Esophagus mucosa (tissue), 1 donor: ENCODE measurements at regions not wholly inside any gene's neighbourhood (a gene's known extent, or its start where the extent isn't known, plus 50 kb on each side); places are given as distances from the start of the nearest gene placed in this dataset.

Experiments
- ATAC-seq: fragments of 200-7000 bp; cut with Tn5 transposase; one replicate; pipeline ENCODE4 v1.9.1; 2020
- donor health status: DM: yes; HTN: yes; CAD: no.

DNA sequence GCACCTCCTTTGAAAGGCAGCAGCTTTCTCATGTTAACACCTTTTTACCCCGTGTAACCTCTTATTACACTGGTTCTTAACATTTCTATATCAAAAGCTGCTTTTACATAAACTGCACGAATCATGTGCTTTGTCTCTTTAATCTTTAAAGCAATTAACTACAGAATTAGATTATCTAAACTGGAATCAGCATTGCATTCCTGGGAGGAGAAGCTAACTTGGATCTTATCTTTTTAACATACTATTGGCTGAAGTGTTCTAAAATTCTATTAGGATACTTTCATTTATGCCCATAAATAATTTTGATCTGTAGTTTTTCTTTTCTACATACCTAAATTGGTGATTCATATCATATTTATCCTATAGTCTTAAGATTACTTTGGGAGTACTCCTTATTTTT is 428.4 kb upstream of the IGFBP3 start:
- no peak for ATAC-seq

- ATAC-seq: no peak
Observed at GRCh38 chr7:46344533-46344932, 423.5 kb upstream of the IGFBP3 start.

DNA sequence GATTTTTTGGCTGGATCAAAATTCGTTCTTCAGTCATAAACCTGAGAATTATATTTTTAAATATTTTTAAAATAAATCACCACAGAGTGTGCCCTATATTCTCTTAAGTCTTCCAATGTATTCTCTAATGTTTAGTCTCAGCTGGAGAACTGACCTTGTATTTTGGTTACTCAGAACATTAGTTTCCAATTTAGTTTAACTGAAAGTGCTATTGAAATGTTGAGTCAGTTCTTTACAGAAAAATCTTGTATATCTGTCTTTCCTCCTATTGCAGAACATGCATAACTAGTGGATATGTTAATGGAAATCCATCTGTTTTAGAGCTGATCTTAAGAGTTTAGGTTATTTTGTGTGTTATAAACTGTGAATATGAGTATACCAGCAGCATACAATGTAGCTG is 422.7 kb upstream of the IGFBP3 start:
- ATAC-seq: no peak

GRCh38 chr7:46322937-46323336 is 401.9 kb upstream of the IGFBP3 start:
- no peak for ATAC-seq

- ATAC-seq: no peak
Observed at GRCh38 chr7:46321556-46322205, 400.6 kb upstream of the IGFBP3 start.

- no peak for ATAC-seq
Observed at GRCh38 chr7:46320956-46321355, 399.9 kb upstream of the IGFBP3 start.

GRCh38 chr7:46319841-46320240 is 398.8 kb upstream of the IGFBP3 start:
- ATAC-seq: no peak

- ATAC-seq: no peak
Observed at GRCh38 chr7:46318276-46318675, 397.2 kb upstream of the IGFBP3 start.

- no peak for ATAC-seq
Observed at GRCh38 chr7:46317256-46317655, 396.2 kb upstream of the IGFBP3 start.

GRCh38 chr7:46315891-46316290 is 394.8 kb upstream of the IGFBP3 start:
- no peak for ATAC-seq

DNA sequence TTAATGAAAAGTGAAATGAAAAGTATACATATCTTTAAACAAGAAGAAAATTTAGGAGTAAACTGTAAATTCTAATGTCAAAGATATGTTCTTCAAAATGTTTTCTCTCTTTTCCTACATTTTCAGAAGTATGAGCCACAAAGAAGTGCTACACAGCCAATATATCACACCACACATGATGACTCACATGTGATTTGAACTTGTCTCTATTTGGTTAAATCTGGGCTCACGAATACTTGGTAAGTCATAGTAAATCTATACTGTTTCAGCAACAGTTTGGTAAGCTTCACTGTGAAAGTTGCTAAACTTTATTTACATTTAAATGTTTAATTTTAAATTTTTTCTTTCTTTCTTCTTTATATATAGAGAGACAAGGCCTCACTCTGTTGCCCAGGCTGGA is 380.6 kb upstream of the IGFBP3 start:
- no peak for ATAC-seq

- ATAC-seq: no peak
Observed at GRCh38 chr7:46297515-46297914, 376.4 kb upstream of the IGFBP3 start.

DNA sequence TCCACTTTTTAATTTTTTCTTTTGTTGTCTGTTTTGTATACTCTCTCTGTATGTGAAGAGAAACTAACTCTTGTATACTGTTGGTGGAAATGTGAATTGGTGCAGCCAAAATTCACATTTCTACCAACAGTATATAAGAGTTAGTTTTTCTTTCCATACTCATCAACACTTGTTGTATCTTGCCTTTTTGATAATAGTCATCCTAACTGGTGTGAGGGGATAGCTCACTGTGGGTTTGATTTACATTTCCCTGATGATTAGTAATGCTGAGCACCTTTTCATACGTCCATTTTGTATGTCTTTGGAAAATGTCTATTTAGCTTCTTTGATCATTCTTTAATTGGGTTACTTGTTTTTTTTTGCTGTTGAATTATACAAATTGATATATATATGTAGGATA is 375.5 kb upstream of the IGFBP3 start:
- no peak for ATAC-seq

DNA sequence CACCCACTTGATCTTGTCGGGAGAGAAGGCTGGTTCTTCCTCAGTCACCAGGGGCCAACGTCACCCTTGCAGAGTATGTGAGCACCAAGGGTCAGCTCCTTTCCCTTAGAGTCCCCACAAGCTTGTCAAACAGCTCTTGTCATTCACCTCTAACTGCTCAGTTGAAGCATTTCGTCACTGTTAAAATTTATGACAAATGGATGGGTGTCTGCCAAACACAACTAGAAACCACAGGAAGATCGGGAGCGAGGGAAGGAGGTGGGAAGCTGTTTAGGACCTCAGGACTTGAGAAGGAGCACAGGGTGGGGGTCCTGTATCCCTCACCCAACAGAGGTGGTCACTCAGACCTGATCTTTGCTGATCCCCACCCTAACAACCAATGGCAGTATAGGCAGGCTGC is 373.3 kb upstream of the IGFBP3 start:
- no peak for ATAC-seq

- no peak for ATAC-seq
Observed at GRCh38 chr7:46292741-46293140, 371.7 kb upstream of the IGFBP3 start.

GRCh38 chr7:46291601-46292150 is 370.6 kb upstream of the IGFBP3 start:
- peak; percentile 91 for ATAC-seq

GRCh38 chr7:46291050-46291438 is 370.0 kb upstream of the IGFBP3 start:
- peak; percentile 75 for ATAC-seq

DNA sequence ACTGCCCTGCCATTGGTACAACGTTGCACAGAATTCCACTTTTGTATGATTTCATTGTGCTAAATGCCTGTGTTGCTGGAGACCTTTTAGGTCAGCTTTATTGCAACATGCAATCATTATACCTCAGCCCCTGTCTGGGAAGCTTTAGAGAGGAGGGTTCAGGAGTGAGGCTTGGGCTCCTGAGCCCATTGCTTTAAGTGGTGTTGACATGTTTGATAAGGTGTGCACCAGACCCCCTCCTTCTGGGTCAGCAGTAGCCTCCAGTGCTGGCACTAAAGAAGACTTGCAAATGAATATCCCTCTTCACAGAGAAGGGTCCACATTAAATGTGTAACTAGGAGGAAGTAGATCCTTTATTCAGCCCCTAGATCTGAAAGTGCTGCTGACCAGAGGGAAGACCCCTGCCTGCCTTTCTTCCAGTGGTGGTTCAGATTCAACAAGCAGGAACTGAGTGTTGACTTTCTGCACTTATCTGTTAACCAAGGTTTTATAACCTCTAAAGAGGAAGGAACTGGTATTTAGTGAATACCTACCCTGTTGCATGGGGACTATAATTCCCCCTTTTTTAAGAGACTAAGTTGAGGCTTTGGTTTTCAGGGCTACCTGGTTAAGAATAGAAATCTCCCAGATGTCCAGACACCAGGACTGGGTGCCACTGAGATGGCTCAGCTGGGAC is 369.4 kb upstream of the IGFBP3 start:
- no peak for ATAC-seq

DNA sequence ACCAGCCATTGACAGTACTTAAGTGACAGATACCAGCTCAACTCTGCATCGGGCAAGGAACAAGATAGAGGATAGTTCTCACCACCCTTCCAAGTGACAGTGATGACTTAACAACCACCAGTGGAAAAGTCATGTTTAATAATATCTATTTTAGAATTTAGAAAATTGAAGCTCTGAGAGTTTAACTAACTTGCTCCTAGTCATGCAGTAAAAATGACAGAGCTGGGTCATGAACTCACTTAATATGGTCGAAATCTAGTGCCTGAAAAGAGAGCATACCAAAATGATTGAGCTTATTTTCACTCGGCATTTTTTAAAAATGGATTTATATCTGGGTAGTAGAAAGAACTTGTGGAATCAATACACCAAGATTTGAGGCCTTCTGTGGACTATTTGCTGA is 367.8 kb upstream of the IGFBP3 start:
- no peak for ATAC-seq

GRCh38 chr7:46288010-46288409 is 366.9 kb upstream of the IGFBP3 start:
- ATAC-seq: no peak

DNA sequence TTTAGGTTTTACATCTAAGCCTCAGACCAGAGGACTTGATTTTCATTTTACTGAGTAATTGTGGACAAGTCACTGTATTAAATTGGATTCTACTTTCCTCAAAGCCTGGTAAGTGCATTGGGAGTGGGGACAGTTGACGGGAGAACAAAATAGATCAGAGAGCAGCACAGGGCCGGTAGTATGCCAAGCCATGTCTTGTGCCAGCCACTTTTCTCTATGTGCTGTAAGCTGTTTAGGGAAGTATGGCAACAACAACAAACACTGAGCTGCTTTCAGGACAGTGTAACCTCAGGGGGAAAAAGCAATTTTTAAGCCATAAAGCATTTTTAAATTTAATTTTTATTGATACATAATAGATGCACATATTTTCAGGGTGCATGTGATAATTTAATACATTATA is 365.9 kb upstream of the IGFBP3 start:
- ATAC-seq: no peak

- peak; percentile 86 for ATAC-seq
Observed at GRCh38 chr7:46286356-46286755, 365.3 kb upstream of the IGFBP3 start.

DNA sequence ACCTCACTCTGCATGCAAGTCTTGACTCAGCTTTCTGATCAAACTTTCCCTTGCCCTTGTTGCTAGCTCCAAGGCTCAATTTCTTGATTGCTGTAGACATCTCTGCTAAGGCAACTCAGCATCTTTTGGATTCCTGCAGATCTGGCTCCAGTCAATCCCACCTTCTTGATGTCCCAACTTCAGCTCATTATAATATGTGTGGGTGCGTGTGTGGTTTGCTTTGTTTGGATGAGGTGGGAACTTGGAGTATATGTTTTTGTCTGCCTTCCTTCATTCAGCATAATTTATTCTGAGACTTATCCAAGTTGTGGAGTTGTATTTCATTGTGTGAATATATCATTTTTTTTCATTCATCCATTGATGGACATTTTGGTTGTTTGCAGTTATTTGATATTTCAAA is 364.8 kb upstream of the IGFBP3 start:
- no peak for ATAC-seq

GRCh38 chr7:46283852-46284251 is 362.8 kb upstream of the IGFBP3 start:
- no peak for ATAC-seq

GRCh38 chr7:46282155-46282554 is 361.1 kb upstream of the IGFBP3 start:
- ATAC-seq: no peak
